OCI-LY3 (cell line): ENCODE measurements at regions not wholly inside any gene's neighbourhood (a gene's known extent, or its start where the extent isn't known, plus 50 kb on each side); places are given as distances from the start of the nearest gene placed in this dataset.

Experiments used
- H2AFZ ChIP-seq: fragments of 200-600, 300-600 bp; shearing (Covaris generic); 2 replicates; pipeline ENCODE4 v1.6.0; 2014; ENCODE audit warnings: antibody characterized with exemption, low read depth, low read length
- H3K27ac ChIP-seq: fragments of 200-600, 300-600 bp; sonication (generic); 2 replicates; pipeline ENCODE4 v1.5.1; 2014; ENCODE audit warnings: mild to moderate bottlenecking, low read length, moderate library complexity, mixed read lengths
- H3K27me3 ChIP-seq: fragments of 200-600, 300-600 bp; sonication (generic); 2 replicates; pipeline ENCODE4 v1.6.1; 2014; ENCODE audit warnings: low read depth, low read length, mixed read lengths
- H3K36me3 ChIP-seq: fragments of 200-600, 300-600 bp; sonication (generic); replicated peaks from 2 replicates; pipeline ENCODE3; 2014; ENCODE audit warnings: low read depth, low read length, mixed read lengths
- H3K4me1 ChIP-seq: fragments of 300-600, 200-600 bp; sonication (generic); 2 replicates; pipeline ENCODE4 v1.6.1; 2014; ENCODE audit warnings: low read length, mixed read lengths
- H3K4me2 ChIP-seq: fragments of 200-600, 300-600 bp; sonication (generic); 2 replicates; pipeline ENCODE4 v1.6.1; 2014; ENCODE audit warnings: low read length, mixed read lengths
- H3K4me3 ChIP-seq: fragments of 300-600, 200-600 bp; sonication (generic); 2 replicates; pipeline ENCODE4 v1.5.1; 2014; ENCODE audit warnings: antibody characterized with exemption, mild to moderate bottlenecking, low read length, moderate library complexity
- H3K79me2 ChIP-seq: fragments of 300-600, 200-600 bp; shearing (Covaris generic); 2 replicates; pipeline ENCODE4 v1.6.1; 2014; ENCODE audit warnings: mild to moderate bottlenecking, low read length, mixed read lengths
- H3K9ac ChIP-seq: fragments of 300-600, 200-600 bp; shearing (Covaris generic); 2 replicates; pipeline ENCODE4 v1.6.0; 2014; ENCODE audit warnings: mild to moderate bottlenecking, low read length, moderate library complexity
- H3K9me3 ChIP-seq: fragments of 200-600, 300-600 bp; shearing (Covaris generic); 2 replicates; pipeline ENCODE4 v1.6.1; 2014; ENCODE audit warnings: low read length, mixed read lengths; ENCODE audit not compliant: insufficient read depth
- H4K20me1 ChIP-seq: fragments of 200-600, 300-600 bp; sonication (generic); 2 replicates; pipeline ENCODE4 v1.6.1; 2016; ENCODE audit warnings: low read length, mixed read lengths; ENCODE audit not compliant: insufficient read depth
- CTCF ChIP-seq: fragments of 200-600, 300-600 bp; sonication (generic); IDR thresholded peaks from 2 replicates; pipeline ENCODE4 v1.5.1; 2014; ENCODE audit warnings: antibody characterized with exemption, low read length, low read depth
- EZH2phosphoT487 ChIP-seq: fragments of 200-600 bp; shearing (Covaris generic); IDR thresholded peaks from 2 replicates; pipeline ENCODE4 v1.6.1; 2018; ENCODE audit warnings: antibody characterized with exemption, mixed run types, low read depth

DNA sequence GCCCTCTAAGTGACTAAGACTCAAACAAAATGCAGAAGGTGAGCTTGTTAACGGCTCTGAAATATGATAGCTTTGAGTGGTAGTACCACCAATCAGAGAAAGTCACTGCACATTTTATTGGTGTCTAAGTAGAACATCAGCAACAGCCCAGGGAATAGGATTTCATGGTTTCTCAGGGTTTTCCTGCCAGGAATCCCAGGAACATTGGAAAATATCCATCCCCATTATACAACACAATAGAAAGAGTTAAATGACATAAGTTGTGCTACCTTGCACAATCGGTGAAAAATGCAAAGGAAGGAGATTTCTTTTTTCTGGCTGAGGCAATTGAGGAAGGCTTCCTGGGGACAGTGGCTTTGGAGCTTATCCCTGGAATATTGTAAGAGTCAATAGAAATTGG, 283.1 kb downstream of the HLX start:
- H3K9ac ChIP-seq = no peak overlapping the region
- H3K4me2 ChIP-seq = no peak overlapping the region
- no peak overlapping the region for H2AFZ ChIP-seq
- TF ChIP-seq CTCF (no peak), EZH2phosphoT487 (no peak)
- peaks cover 39% of the 10 kb centered on the region for H3K27me3 ChIP-seq
- H3K4me3 ChIP-seq = no peak overlapping the region
- H3K27ac ChIP-seq = no peak overlapping the region
- no peaks in the 10 kb centered on the region for H4K20me1 ChIP-seq
- H3K36me3 ChIP-seq = no peaks in the 10 kb centered on the region
- H3K9me3 ChIP-seq = no peaks in the 10 kb centered on the region
- no peaks in the 10 kb centered on the region for H3K79me2 ChIP-seq
- H3K4me1 ChIP-seq = peaks cover 70% of the 10 kb centered on the region

DNA sequence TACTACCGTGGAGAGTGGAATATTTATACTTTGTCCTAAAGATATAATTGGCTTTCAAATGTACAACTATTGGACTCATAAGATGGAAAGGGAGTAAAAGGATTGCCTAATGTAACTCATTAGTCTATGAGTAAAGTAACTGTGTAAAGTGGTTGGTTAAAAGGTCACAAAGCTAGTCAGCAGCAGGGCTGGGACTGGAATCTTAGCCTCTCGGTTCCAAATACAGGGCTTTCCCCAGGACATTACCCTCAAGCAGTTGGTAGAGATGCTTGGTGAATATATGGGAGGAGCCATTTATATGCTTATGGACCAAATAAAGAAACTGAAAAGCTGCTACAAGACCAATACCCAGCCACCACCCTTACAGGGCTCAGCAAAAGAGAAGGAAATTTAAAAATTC, 283.7 kb downstream of the HLX start:
- Histone ChIP-seq H3K4me3 (no peak overlapping the region), H4K20me1 (no peaks in the 10 kb centered on the region), H3K79me2 (no peaks in the 10 kb centered on the region), H3K4me1 (peaks cover 70% of the 10 kb centered on the region), H3K4me2 (0 out of 2 replicates have a peak overlapping the region, but pooled peaks have one; percentile 1), H3K27ac (no peak overlapping the region), H2AFZ (no peak overlapping the region), H3K36me3 (no peaks in the 10 kb centered on the region), H3K27me3 (peaks cover 40% of the 10 kb centered on the region), H3K9ac (no peak overlapping the region), H3K9me3 (no peaks in the 10 kb centered on the region)
- TF ChIP-seq CTCF = no peak
- TF ChIP-seq EZH2phosphoT487 = no peak

DNA sequence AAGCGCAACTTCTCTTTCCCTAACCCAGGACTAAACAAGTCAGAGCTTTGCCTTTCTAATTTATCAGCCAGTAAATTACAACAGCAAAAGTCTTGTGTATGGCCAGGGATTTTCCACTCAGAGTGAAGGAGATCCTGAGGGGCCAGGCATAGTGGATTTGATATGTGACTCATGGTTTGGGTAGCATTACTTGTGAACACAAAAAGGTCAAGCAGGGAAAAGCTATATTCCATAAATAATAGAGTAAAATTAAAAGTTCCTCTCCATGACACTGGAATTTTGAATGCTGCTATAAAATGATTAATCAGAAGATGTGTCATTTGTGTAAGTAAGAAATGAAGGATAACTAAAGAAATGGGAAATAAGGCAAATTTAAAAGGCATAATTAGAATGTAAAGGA, 284.8 kb downstream of the HLX start:
- no peaks in the 10 kb centered on the region for H3K79me2 ChIP-seq
- H4K20me1 ChIP-seq = no peaks in the 10 kb centered on the region
- H3K27me3 ChIP-seq = peaks cover 39% of the 10 kb centered on the region
- no peak overlapping the region for H3K9ac ChIP-seq
- no peak for TF ChIP-seq CTCF
- no peak for TF ChIP-seq EZH2phosphoT487
- peaks cover 66% of the 10 kb centered on the region for H3K4me1 ChIP-seq
- H3K4me2 ChIP-seq = no peak overlapping the region
- H3K4me3 ChIP-seq = no peak overlapping the region
- no peaks in the 10 kb centered on the region for H3K36me3 ChIP-seq
- no peaks in the 10 kb centered on the region for H3K9me3 ChIP-seq
- H3K27ac ChIP-seq = no peak overlapping the region
- H2AFZ ChIP-seq = no peak overlapping the region

DNA sequence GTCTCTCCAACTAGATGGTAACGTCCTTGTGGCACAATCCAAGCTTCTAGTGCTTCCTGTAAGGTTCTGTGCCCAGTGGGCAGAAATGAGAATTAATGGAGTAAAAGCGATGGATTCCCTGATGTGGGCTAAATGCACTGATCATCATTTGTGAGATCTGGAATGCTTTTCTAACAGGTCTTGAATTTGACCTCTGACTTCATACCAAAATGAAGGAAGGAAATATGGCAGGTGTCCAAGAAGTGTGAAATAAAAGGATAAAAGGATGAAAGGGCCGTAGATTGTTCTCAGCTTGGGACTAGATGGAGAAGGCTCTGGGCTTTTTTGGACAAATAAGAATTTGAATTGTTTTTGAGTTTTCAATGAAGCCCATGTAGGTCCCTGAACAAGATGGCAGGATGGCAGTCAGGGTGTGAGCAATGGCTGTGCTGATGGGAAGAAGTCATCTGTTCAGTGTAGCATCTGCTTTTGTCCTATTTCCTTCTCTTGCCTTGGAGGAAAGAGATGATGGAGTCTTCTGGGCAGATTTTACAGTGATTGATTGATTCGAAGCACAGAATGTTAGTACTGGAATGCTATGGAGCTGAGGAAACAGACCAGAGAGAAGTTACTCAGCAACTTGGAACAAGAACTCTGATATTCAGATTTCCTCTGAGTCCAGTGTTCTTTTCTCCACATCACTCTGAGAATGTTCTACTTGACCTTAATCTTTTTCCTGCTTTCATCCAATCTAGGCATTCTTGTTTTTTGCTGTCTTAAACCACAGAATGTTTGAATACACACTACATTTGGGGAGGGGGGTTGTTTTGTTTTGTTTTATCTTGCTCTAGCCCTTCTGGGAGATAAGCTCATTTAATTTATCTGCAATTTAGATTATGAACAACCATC, 286.0 kb downstream of the HLX start:
- Histone ChIP-seq H3K36me3 (no peaks in the 10 kb centered on the region), H3K27me3 (peaks cover 46% of the 10 kb centered on the region), H2AFZ (no peak overlapping the region), H3K4me3 (no peak overlapping the region), H3K9ac (no peak overlapping the region), H4K20me1 (no peaks in the 10 kb centered on the region), H3K27ac (no peak overlapping the region), H3K4me1 (peaks cover 66% of the 10 kb centered on the region), H3K79me2 (no peaks in the 10 kb centered on the region), H3K9me3 (no peaks in the 10 kb centered on the region), H3K4me2 (no peak overlapping the region)
- TF ChIP-seq EZH2phosphoT487 (no peak), CTCF (no peak)
